GM23338 (cell line): ENCODE measurements at regions not wholly inside any gene's neighbourhood (a gene's known extent, or its start where the extent isn't known, plus 50 kb on each side); places are given as distances from the start of the nearest gene placed in this dataset.

ENCODE experiments used
- CREB1 ChIP-seq: fragments of 250-450 bp; sonication (Bioruptor Pico); IDR thresholded peaks from 2 replicates; pipeline ENCODE4 v1.5.0; 2020; ENCODE audit warnings: low read depth, mild to moderate bottlenecking, moderate library complexity
- EZH2 ChIP-seq: fragments of 200-600 bp; sonication (generic); IDR thresholded peaks from one replicate; pipeline ENCODE4 v1.8.0; 2017; ENCODE audit warnings: antibody characterized with exemption, mild to moderate bottlenecking, low read depth; ENCODE audit not compliant: unreplicated experiment
- EZH2phosphoT487 ChIP-seq: fragments of 200-600 bp; sonication (generic); IDR thresholded peaks from one replicate; pipeline ENCODE4 v1.8.1; 2018; ENCODE audit warnings: antibody characterized with exemption; ENCODE audit not compliant: unreplicated experiment
- JUNB ChIP-seq: IDR thresholded peaks from one replicate; pipeline ENCODE4 v1.6.1; 2016; ENCODE audit warnings: antibody characterized with exemption; ENCODE audit not compliant: unreplicated experiment
- NANOG ChIP-seq: IDR thresholded peaks from 2 replicates; pipeline ENCODE4 v1.6.1; 2016; ENCODE audit warnings: antibody characterized with exemption, borderline replicate concordance
- POLR2AphosphoS5 ChIP-seq: IDR thresholded peaks from 2 replicates; pipeline ENCODE4 v1.6.1; 2016; ENCODE audit warnings: antibody characterized with exemption, low read depth
- STAT1 ChIP-seq: IDR thresholded peaks from one replicate; pipeline ENCODE4 v1.6.1; 2016; ENCODE audit warnings: antibody characterized with exemption; ENCODE audit not compliant: unreplicated experiment
- ZNF114 ChIP-seq: fragments of 250-450 bp; sonication (Bioruptor Pico); IDR thresholded peaks from 2 replicates; pipeline ENCODE4 v1.5.0; 2020; ENCODE audit warnings: mild to moderate bottlenecking, moderate library complexity
- ZNF331 ChIP-seq: fragments of 250-450 bp; sonication (Bioruptor Pico); IDR thresholded peaks from 2 replicates; pipeline ENCODE4 v1.5.0; 2020; ENCODE audit warnings: low read depth, mild to moderate bottlenecking, moderate library complexity
- TF ChIP-seq, protein P1 (sequence below), 2 experiments: fragments of 200-600 bp in 1 of 2; sonication (generic) in 1 of 2; conservative IDR thresholded peaks; 2 replicates each; pipeline versions ENCODE4 v1.5.1 to v1.6.1; 2016 to 2017; ENCODE audit warnings: antibody characterized with exemption in 2 of 2, low read depth in 2 of 2, mild to moderate bottlenecking in 2 of 2, moderate library complexity in 1 of 2
- TF ChIP-seq, protein P2 (sequence below): IDR thresholded peaks from one replicate; pipeline ENCODE4 v1.6.1; 2018; ENCODE audit warnings: antibody characterized with exemption; ENCODE audit not compliant: unreplicated experiment
- TF ChIP-seq, protein P3 (sequence below): IDR thresholded peaks from 2 replicates; pipeline ENCODE4 v1.6.1; 2016; ENCODE audit warnings: antibody characterized with exemption
- TF ChIP-seq, protein P4 (sequence below): fragments of 250-450 bp; sonication (Bioruptor Pico); IDR thresholded peaks from 2 replicates; pipeline ENCODE4 v1.5.0; 2020; ENCODE audit warnings: mild to moderate bottlenecking, moderate library complexity

DNA sequence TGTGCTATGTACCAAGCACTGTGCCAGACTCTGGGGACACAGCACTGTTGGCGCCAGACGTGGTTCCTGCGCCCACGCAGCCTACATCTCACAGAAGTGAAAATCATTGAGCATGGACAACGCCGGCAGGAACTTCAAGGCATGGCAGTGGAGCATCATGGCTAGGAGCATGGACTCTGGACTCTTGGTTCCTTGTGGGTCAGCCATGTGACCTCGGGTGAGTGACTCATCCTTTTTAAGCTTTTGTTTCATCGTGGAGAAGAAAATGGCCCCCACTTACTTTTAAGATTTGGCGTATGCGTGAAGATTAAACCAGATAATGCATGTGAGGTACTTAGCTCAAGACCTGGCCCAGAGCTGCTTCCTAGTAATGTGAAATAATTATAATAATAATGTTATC, 988.5 kb downstream of the UQCRFS1 start:
- TF ChIP-seq, protein P1, sequence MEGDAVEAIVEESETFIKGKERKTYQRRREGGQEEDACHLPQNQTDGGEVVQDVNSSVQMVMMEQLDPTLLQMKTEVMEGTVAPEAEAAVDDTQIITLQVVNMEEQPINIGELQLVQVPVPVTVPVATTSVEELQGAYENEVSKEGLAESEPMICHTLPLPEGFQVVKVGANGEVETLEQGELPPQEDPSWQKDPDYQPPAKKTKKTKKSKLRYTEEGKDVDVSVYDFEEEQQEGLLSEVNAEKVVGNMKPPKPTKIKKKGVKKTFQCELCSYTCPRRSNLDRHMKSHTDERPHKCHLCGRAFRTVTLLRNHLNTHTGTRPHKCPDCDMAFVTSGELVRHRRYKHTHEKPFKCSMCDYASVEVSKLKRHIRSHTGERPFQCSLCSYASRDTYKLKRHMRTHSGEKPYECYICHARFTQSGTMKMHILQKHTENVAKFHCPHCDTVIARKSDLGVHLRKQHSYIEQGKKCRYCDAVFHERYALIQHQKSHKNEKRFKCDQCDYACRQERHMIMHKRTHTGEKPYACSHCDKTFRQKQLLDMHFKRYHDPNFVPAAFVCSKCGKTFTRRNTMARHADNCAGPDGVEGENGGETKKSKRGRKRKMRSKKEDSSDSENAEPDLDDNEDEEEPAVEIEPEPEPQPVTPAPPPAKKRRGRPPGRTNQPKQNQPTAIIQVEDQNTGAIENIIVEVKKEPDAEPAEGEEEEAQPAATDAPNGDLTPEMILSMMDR (conservative IDR thresholded peaks at IDR 0.05; ENCODE audit: low read depth in 2 of 2), result no peak
- TF ChIP-seq, protein P2, sequence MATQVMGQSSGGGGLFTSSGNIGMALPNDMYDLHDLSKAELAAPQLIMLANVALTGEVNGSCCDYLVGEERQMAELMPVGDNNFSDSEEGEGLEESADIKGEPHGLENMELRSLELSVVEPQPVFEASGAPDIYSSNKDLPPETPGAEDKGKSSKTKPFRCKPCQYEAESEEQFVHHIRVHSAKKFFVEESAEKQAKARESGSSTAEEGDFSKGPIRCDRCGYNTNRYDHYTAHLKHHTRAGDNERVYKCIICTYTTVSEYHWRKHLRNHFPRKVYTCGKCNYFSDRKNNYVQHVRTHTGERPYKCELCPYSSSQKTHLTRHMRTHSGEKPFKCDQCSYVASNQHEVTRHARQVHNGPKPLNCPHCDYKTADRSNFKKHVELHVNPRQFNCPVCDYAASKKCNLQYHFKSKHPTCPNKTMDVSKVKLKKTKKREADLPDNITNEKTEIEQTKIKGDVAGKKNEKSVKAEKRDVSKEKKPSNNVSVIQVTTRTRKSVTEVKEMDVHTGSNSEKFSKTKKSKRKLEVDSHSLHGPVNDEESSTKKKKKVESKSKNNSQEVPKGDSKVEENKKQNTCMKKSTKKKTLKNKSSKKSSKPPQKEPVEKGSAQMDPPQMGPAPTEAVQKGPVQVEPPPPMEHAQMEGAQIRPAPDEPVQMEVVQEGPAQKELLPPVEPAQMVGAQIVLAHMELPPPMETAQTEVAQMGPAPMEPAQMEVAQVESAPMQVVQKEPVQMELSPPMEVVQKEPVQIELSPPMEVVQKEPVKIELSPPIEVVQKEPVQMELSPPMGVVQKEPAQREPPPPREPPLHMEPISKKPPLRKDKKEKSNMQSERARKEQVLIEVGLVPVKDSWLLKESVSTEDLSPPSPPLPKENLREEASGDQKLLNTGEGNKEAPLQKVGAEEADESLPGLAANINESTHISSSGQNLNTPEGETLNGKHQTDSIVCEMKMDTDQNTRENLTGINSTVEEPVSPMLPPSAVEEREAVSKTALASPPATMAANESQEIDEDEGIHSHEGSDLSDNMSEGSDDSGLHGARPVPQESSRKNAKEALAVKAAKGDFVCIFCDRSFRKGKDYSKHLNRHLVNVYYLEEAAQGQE, result no peak
- TF ChIP-seq POLR2AphosphoS5 (no peak), EZH2 (no peak), JUNB (no peak), CREB1 (CRISPR knock-in tag) (no peak), EZH2phosphoT487 (no peak), ZNF114 (CRISPR knock-in tag) (no peak), STAT1 (no peak), ZNF331 (CRISPR knock-in tag) (no peak), NANOG (no peak)
- TF ChIP-seq, protein P3, sequence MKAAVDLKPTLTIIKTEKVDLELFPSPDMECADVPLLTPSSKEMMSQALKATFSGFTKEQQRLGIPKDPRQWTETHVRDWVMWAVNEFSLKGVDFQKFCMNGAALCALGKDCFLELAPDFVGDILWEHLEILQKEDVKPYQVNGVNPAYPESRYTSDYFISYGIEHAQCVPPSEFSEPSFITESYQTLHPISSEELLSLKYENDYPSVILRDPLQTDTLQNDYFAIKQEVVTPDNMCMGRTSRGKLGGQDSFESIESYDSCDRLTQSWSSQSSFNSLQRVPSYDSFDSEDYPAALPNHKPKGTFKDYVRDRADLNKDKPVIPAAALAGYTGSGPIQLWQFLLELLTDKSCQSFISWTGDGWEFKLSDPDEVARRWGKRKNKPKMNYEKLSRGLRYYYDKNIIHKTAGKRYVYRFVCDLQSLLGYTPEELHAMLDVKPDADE, result no peak
- TF ChIP-seq, protein P4, sequence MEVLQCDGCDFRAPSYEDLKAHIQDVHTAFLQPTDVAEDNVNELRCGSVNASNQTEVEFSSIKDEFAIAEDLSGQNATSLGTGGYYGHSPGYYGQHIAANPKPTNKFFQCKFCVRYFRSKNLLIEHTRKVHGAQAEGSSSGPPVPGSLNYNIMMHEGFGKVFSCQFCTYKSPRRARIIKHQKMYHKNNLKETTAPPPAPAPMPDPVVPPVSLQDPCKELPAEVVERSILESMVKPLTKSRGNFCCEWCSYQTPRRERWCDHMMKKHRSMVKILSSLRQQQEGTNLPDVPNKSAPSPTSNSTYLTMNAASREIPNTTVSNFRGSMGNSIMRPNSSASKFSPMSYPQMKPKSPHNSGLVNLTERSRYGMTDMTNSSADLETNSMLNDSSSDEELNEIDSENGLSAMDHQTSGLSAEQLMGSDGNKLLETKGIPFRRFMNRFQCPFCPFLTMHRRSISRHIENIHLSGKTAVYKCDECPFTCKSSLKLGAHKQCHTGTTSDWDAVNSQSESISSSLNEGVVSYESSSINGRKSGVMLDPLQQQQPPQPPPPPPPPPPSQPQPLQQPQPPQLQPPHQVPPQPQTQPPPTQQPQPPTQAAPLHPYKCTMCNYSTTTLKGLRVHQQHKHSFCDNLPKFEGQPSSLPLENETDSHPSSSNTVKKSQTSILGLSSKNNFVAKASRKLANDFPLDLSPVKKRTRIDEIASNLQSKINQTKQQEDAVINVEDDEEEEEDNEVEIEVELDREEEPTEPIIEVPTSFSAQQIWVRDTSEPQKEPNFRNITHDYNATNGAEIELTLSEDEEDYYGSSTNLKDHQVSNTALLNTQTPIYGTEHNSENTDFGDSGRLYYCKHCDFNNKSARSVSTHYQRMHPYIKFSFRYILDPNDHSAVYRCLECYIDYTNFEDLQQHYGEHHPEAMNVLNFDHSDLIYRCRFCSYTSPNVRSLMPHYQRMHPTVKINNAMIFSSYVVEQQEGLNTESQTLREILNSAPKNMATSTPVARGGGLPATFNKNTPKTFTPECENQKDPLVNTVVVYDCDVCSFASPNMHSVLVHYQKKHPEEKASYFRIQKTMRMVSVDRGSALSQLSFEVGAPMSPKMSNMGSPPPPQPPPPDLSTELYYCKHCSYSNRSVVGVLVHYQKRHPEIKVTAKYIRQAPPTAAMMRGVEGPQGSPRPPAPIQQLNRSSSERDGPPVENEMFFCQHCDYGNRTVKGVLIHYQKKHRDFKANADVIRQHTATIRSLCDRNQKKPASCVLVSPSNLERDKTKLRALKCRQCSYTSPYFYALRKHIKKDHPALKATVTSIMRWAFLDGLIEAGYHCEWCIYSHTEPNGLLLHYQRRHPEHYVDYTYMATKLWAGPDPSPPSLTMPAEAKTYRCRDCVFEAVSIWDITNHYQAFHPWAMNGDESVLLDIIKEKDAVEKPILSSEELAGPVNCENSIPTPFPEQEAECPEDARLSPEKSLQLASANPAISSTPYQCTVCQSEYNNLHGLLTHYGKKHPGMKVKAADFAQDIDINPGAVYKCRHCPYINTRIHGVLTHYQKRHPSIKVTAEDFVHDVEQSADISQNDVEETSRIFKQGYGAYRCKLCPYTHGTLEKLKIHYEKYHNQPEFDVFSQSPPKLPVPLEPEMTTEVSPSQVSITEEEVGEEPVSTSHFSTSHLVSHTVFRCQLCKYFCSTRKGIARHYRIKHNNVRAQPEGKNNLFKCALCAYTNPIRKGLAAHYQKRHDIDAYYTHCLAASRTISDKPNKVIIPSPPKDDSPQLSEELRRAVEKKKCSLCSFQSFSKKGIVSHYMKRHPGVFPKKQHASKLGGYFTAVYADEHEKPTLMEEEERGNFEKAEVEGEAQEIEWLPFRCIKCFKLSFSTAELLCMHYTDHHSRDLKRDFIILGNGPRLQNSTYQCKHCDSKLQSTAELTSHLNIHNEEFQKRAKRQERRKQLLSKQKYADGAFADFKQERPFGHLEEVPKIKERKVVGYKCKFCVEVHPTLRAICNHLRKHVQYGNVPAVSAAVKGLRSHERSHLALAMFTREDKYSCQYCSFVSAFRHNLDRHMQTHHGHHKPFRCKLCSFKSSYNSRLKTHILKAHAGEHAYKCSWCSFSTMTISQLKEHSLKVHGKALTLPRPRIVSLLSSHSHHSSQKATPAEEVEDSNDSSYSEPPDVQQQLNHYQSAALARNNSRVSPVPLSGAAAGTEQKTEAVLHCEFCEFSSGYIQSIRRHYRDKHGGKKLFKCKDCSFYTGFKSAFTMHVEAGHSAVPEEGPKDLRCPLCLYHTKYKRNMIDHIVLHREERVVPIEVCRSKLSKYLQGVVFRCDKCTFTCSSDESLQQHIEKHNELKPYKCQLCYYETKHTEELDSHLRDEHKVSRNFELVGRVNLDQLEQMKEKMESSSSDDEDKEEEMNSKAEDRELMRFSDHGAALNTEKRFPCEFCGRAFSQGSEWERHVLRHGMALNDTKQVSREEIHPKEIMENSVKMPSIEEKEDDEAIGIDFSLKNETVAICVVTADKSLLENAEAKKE (CRISPR knock-in tag), result no peak
